ENCODE measurements at regions not wholly inside any gene's neighbourhood (a gene's known extent, or its start where the extent isn't known, plus 50 kb on each side); places are given as distances from the start of the nearest gene placed in this dataset.

DNA sequence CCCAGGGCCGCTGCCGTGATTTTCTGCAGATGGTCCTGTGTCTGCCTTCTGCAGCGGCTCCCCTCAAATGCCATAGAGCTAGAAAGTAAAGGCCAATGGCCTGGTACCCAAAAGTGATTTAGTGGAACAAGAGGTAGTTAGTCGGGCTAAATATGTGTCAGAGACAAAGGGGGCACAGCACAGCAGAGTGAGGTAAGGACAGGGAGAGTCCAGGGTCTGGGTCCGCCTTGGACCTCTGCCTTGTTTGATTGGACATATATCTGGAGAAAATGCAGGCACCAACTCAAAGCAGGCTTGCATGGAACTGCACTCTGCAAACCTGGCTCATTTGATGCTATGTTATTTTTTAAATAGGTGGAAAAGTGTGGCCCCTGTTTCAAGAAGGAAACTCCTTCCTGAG lies 249.6 kb upstream of the B3GAT1 start:
- H3K4me1 ChIP-seq = no peaks in the 10 kb centered on the region
- H3K36me3 ChIP-seq = no peaks in the 10 kb centered on the region
- intact Hi-C loops (cut with DNase I) = no loop called here
- whole genome bisulfite sequencing, 2 donors = 84 to 85% methylated on average over 5 of the region's 5 CpGs
- DNase-seq = peak; percentile 18
- no peak overlapping the region for H3K27ac ChIP-seq
- H3K9me3 ChIP-seq = no peaks in the 10 kb centered on the region
- no peaks in the 10 kb centered on the region for H3K27me3 ChIP-seq
- TF ChIP-seq EP300 (IDR thresholded peaks at IDR 0.05) (no peak), POLR2A (IDR thresholded peaks at IDR 0.05) (no peak), POLR2AphosphoS5 (IDR thresholded peaks at IDR 0.05) (no peak)
- TF ChIP-seq, protein P1, sequence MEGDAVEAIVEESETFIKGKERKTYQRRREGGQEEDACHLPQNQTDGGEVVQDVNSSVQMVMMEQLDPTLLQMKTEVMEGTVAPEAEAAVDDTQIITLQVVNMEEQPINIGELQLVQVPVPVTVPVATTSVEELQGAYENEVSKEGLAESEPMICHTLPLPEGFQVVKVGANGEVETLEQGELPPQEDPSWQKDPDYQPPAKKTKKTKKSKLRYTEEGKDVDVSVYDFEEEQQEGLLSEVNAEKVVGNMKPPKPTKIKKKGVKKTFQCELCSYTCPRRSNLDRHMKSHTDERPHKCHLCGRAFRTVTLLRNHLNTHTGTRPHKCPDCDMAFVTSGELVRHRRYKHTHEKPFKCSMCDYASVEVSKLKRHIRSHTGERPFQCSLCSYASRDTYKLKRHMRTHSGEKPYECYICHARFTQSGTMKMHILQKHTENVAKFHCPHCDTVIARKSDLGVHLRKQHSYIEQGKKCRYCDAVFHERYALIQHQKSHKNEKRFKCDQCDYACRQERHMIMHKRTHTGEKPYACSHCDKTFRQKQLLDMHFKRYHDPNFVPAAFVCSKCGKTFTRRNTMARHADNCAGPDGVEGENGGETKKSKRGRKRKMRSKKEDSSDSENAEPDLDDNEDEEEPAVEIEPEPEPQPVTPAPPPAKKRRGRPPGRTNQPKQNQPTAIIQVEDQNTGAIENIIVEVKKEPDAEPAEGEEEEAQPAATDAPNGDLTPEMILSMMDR (IDR thresholded peaks at IDR 0.05) = no peak
- H3K4me3 ChIP-seq = no peak overlapping the region

DNA sequence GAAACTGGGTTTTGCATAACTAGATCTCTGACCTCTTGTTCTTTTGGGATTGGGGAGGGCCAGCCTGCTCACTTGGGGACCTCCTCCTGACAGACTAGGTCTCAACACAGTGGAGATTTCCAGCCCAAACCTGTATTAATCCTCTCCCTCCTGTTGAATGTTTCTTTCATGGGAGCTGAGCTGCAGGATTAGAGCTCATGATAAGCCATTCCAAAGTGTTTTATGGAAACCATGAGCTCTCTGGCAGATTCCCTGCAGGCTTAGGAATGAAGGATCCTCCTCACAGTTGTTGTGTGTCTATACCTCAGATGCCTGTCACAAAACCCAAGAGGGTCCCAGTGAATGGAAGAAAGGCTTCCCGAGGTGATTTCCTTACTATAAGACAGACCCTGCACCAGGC lies 248.4 kb upstream of the B3GAT1 start:
- intact Hi-C loops (cut with DNase I) = no loop called here
- no peaks in the 10 kb centered on the region for H3K36me3 ChIP-seq
- no peak overlapping the region for H3K4me3 ChIP-seq
- H3K4me1 ChIP-seq = no peaks in the 10 kb centered on the region
- H3K27ac ChIP-seq = no peak overlapping the region
- TF ChIP-seq POLR2A (IDR thresholded peaks at IDR 0.05) = no peak
- no peak for TF ChIP-seq EP300 (IDR thresholded peaks at IDR 0.05)
- no peak for TF ChIP-seq POLR2AphosphoS5 (IDR thresholded peaks at IDR 0.05)
- peak; percentile 1 for DNase-seq
- H3K9me3 ChIP-seq = no peaks in the 10 kb centered on the region
- 59 to 60% methylated on average over 1 of the region's 1 CpG for WGBS, 2 donors
- H3K27me3 ChIP-seq = peaks cover 0 to 7% (median 0%) of the 10 kb centered on the region in 3 donors

DNA sequence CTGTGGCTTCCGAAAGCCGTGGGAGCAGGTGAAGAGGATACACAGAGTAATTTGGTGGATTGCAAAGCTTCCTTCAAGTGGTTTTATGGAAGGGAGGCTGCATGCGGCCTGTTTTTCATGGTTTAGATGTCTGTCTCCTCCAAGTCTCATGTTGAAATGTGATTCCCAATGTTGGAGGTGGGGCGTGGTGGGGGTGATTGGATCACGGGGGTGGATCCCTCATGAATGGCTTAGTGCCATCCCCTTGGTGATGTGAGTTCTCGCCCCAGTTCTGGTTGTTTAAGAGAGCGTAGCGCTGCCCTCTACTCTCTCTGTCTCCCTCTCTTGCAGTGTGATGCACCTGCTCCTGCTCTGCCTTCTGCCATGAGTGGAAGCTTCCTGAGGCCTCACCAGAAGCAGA lies 247.8 kb upstream of the B3GAT1 start:
- peak; percentile 30 for DNase-seq
- no peak overlapping the region for H3K4me3 ChIP-seq
- no peaks in the 10 kb centered on the region for H3K9me3 ChIP-seq
- H3K27ac ChIP-seq = no peak overlapping the region
- H3K4me1 ChIP-seq = no peaks in the 10 kb centered on the region
- TF ChIP-seq, protein P1 (IDR thresholded peaks at IDR 0.05) = no peak
- TF ChIP-seq POLR2AphosphoS5 (IDR thresholded peaks at IDR 0.05) = no peak
- TF ChIP-seq POLR2A (IDR thresholded peaks at IDR 0.05) = no peak
- TF ChIP-seq EP300 (IDR thresholded peaks at IDR 0.05) = no peak
- WGBS, 2 donors = 83 to 86% methylated on average over 8 of the region's 8 CpGs
- no peaks in the 10 kb centered on the region for H3K36me3 ChIP-seq
- intact Hi-C loops (cut with DNase I) = no loop called here
- peaks cover 0 to 12% (median 0%) of the 10 kb centered on the region in 3 donors for H3K27me3 ChIP-seq

DNA sequence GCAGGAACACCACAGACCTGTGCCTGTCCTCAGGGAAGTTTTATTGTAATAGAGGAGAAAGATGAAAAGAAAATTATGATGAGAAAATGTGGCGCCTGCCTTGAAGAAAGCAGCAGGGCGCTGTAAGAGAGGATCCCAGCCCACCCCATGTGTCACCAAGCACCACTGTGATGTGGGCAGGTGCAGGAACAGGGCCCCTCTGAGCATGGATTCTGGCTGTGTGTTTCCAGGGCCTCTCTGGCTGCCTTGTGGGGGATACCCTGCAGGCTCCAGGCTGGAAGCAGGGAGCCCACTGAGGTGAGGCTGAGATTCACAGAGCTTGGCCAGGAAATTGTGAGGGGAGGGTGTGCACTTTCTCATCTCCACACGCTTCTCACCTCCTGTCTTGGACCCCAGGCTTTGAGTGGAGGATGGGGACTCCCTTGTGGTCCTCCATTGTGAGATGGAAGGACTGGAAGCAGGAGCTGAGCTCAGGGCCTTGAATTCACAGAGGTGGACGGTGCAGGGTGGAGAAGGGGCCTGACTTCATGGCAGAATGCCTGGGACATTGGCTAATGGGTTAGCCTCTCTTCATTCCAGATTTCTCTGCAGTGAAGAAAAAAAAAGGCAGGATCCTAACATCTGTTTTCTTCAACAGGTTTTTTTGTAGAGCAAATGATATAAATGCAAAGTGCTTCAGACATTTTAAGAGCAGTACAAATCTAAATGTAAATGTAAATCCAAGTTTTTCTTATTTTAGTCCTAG lies 246.6 kb upstream of the B3GAT1 start:
- TF ChIP-seq POLR2AphosphoS5 (IDR thresholded peaks at IDR 0.05) = no peak
- TF ChIP-seq, protein P1 (IDR thresholded peaks at IDR 0.05) = no peak
- Histone ChIP-seq H3K9me3 (no peaks in the 10 kb centered on the region), H3K36me3 (no peaks in the 10 kb centered on the region), H3K4me3 (no peak overlapping the region), H3K4me1 (no peaks in the 10 kb centered on the region), H3K27ac (no peak overlapping the region), H3K27me3 (peaks cover 0 to 12% (median 0%) of the 10 kb centered on the region in 3 donors)
- 81 to 83% methylated on average over 4 of the region's 4 CpGs for whole genome bisulfite sequencing, 2 donors
- intact Hi-C loops (cut with DNase I) = no loop called here
- peak; percentile 27 for DNase-seq

DNA sequence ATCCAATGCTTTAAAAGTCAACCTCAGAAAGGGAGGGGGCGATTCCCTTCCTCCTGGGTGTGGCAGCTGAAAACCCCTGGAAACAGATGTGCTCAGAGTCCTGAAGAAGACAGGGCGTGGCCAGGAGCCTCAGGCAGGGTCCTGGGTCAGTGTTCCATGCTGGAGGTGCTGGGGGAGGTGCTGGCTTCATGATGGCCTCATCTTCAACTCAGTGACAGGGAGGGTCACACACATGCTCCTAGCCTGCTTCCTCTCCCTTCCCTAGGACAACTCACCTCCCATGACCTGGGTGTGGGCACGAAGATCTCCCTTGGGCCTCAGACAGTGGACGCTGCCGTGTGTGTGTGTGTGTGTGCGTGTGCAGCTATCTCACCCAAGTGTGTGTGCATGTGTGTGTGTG lies 245.6 kb upstream of the B3GAT1 start:
- no peak for TF ChIP-seq POLR2AphosphoS5 (IDR thresholded peaks at IDR 0.05)
- no peak for TF ChIP-seq EP300 (IDR thresholded peaks at IDR 0.05)
- DNase-seq = peak; percentile 27
- WGBS, 2 donors = 53 to 74% methylated on average over 6 of the region's 6 CpGs

More for the DNA sequence above, 245.6 kb upstream of the B3GAT1 start:
- intact Hi-C loops (cut with DNase I) = no loop called here
- H3K9me3 ChIP-seq = no peaks in the 10 kb centered on the region
- H3K27me3 ChIP-seq = peaks cover 0 to 15% (median 0%) of the 10 kb centered on the region in 3 donors
- no peak overlapping the region for H3K27ac ChIP-seq
- no peaks in the 10 kb centered on the region for H3K36me3 ChIP-seq
- H3K4me1 ChIP-seq = no peaks in the 10 kb centered on the region
- no peak overlapping the region for H3K4me3 ChIP-seq

Data from sigmoid colon (tissue), 6 donors.